ENCODE measurements at regions not wholly inside any gene's neighbourhood (a gene's known extent, or its start where the extent isn't known, plus 50 kb on each side); places are given as distances from the start of the nearest gene placed in this dataset.

DNA sequence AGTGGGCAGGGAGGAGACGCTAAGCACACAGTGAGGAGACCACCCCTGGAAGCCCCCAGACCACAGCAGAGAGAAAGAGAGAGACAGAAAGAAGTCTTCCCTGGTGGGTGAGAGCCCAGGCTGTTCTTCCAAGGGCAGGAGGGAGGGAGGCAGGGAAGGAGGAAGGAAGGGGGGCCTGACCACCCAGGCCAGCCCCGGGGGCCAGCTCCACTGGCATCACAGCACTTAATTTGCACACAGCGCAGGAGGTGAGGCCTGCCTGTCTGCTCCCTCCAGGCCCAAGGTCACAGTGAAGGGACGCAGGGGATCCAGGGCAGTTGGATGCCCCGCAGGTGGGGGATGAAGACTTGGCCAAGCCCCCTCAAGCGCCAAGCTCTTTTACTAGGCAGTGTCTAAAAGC, 141.9 kb upstream of the C14orf180 start:
- CTCF ChIA-PET, result interaction anchor here (2.0 kb wide), 1 partner anchor 127 kb away, joined by 5 read pairs; no protein-coding TSS in a partner anchor
- TF ChIP-seq NFE2L2 (conservative IDR thresholded peaks at IDR 0.05; ENCODE audit: low read length) (no peak), FOSL2 (IDR thresholded peaks at IDR 0.05) (no peak), FOSL2 (CRISPR knock-in tag; IDR thresholded peaks at IDR 0.05) (no peak), JUNB (IDR thresholded peaks at IDR 0.05) (no peak), TP53 (CRISPR knock-in tag; IDR thresholded peaks at IDR 0.05) (no peak), HOXB13 (CRISPR knock-in tag; IDR thresholded peaks at IDR 0.05; ENCODE audit: low read depth) (no peak), MAZ (IDR thresholded peaks at IDR 0.05; ENCODE audit: borderline replicate concordance, low read depth, low read length) (no peak), CHD4 (IDR thresholded peaks at IDR 0.05; ENCODE audit: borderline replicate concordance) (no peak), RARB (CRISPR knock-in tag; IDR thresholded peaks at IDR 0.05) (no peak), CHD2 (IDR thresholded peaks at IDR 0.05; ENCODE audit: low read length, partially characterized antibody) (no peak), RNF2 (IDR thresholded peaks at IDR 0.05; ENCODE audit: borderline replicate concordance, low read depth) (no peak)
- TF ChIP-seq, protein P1, sequence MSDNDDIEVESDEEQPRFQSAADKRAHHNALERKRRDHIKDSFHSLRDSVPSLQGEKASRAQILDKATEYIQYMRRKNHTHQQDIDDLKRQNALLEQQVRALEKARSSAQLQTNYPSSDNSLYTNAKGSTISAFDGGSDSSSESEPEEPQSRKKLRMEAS (IDR thresholded peaks at IDR 0.05), result no peak
- TF ChIP-seq, protein P2, sequence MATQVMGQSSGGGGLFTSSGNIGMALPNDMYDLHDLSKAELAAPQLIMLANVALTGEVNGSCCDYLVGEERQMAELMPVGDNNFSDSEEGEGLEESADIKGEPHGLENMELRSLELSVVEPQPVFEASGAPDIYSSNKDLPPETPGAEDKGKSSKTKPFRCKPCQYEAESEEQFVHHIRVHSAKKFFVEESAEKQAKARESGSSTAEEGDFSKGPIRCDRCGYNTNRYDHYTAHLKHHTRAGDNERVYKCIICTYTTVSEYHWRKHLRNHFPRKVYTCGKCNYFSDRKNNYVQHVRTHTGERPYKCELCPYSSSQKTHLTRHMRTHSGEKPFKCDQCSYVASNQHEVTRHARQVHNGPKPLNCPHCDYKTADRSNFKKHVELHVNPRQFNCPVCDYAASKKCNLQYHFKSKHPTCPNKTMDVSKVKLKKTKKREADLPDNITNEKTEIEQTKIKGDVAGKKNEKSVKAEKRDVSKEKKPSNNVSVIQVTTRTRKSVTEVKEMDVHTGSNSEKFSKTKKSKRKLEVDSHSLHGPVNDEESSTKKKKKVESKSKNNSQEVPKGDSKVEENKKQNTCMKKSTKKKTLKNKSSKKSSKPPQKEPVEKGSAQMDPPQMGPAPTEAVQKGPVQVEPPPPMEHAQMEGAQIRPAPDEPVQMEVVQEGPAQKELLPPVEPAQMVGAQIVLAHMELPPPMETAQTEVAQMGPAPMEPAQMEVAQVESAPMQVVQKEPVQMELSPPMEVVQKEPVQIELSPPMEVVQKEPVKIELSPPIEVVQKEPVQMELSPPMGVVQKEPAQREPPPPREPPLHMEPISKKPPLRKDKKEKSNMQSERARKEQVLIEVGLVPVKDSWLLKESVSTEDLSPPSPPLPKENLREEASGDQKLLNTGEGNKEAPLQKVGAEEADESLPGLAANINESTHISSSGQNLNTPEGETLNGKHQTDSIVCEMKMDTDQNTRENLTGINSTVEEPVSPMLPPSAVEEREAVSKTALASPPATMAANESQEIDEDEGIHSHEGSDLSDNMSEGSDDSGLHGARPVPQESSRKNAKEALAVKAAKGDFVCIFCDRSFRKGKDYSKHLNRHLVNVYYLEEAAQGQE (IDR thresholded peaks at IDR 0.05), result no peak
- TF ChIP-seq, protein P3, sequence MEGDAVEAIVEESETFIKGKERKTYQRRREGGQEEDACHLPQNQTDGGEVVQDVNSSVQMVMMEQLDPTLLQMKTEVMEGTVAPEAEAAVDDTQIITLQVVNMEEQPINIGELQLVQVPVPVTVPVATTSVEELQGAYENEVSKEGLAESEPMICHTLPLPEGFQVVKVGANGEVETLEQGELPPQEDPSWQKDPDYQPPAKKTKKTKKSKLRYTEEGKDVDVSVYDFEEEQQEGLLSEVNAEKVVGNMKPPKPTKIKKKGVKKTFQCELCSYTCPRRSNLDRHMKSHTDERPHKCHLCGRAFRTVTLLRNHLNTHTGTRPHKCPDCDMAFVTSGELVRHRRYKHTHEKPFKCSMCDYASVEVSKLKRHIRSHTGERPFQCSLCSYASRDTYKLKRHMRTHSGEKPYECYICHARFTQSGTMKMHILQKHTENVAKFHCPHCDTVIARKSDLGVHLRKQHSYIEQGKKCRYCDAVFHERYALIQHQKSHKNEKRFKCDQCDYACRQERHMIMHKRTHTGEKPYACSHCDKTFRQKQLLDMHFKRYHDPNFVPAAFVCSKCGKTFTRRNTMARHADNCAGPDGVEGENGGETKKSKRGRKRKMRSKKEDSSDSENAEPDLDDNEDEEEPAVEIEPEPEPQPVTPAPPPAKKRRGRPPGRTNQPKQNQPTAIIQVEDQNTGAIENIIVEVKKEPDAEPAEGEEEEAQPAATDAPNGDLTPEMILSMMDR (IDR thresholded peaks at IDR 0.05), result no peak
- Histone ChIP-seq H3K27ac (no peak overlapping the region), H3K9me3 (no peaks in the 10 kb centered on the region), H3K4me1 (no peaks in the 10 kb centered on the region), H3K4me3 (no peak overlapping the region), H3K4me2 (no peak overlapping the region)
- FAIRE-seq (no peak), ATAC-seq (no peak), DNase-seq (ENCODE audit: low read depth in 1 of 2, low spot score in 1 of 2) (no peak)
- 50% methylated on average over 6 of the region's 6 CpGs for WGBS (ENCODE audit: missing lambda C conversion rate)
- POLR2A ChIA-PET, result no interaction called here

DNA sequence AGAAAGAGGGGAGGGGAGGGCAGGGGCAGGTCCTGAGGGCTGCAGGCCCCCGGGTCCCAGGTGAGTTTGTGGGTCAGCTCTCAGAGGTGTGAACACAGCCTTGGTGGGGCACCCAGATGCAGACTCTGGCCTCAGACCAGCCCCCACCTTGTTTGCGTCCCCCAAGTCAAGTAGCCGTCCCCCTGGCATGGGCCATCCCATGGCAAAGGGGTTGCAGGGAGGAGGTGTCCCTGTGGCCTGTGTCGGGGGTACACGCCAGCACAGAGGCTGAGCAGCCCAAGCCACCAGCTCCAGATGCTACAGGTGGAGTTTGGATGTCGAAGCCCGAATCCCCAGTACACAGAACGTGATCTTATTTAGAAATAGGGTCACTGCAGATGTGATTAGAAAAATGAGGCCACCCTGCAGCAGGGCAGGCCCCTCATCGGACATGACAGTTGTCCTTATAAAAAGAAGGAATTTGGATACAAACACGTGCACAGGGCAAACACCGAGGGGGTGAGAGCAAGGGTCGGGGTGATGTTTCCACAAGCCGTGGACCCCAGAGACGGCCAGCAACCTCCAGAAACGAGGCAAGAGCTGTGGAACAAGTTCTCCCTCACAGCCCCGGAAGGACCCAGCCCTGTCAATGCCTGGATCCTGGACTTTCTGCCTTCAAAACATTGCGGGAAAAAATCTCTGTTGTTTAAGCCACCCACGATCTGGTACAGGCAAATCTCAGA, 141.2 kb upstream of the C14orf180 start:
- no peak overlapping the region for H3K27ac ChIP-seq
- ATAC-seq, result no peak
- no peak for FAIRE-seq
- WGBS (ENCODE audit: missing lambda C conversion rate), result 36% methylated on average over 16 of the region's 18 CpGs
- TF ChIP-seq CBX2 (IDR thresholded peaks at IDR 0.05; ENCODE audit: borderline replicate concordance, low read depth) (no peak), RFX5 (IDR thresholded peaks at IDR 0.05) (no peak), KDM1A (IDR thresholded peaks at IDR 0.05; ENCODE audit: low read depth) (no peak), EHMT2 (IDR thresholded peaks at IDR 0.05; ENCODE audit: low read depth) (no peak), NPAS2 (CRISPR knock-in tag; IDR thresholded peaks at IDR 0.05; ENCODE audit: borderline replicate concordance) (no peak), ZFP36 (IDR thresholded peaks at IDR 0.05; ENCODE audit: borderline replicate concordance, partially characterized antibody) (no peak), MAFK (IDR thresholded peaks at IDR 0.05; ENCODE audit: partially characterized antibody) (no peak), SREBF2 (IDR thresholded peaks at IDR 0.05) (no peak), POLR2AphosphoS2 (conservative IDR thresholded peaks at IDR 0.05; ENCODE audit: low read length) (no peak)
- TF ChIP-seq, protein P4, sequence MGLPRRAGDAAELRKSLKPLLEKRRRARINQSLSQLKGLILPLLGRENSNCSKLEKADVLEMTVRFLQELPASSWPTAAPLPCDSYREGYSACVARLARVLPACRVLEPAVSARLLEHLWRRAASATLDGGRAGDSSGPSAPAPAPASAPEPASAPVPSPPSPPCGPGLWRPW (IDR thresholded peaks at IDR 0.05), result no peak
- TF ChIP-seq, protein P5, sequence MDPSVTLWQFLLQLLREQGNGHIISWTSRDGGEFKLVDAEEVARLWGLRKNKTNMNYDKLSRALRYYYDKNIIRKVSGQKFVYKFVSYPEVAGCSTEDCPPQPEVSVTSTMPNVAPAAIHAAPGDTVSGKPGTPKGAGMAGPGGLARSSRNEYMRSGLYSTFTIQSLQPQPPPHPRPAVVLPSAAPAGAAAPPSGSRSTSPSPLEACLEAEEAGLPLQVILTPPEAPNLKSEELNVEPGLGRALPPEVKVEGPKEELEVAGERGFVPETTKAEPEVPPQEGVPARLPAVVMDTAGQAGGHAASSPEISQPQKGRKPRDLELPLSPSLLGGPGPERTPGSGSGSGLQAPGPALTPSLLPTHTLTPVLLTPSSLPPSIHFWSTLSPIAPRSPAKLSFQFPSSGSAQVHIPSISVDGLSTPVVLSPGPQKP (IDR thresholded peaks at IDR 0.05; ENCODE audit: low read depth, low read length), result no peak
- TF ChIP-seq, protein P3 (IDR thresholded peaks at IDR 0.05), result no peak
- H3K9me3 ChIP-seq, result no peaks in the 10 kb centered on the region
- CTCF ChIA-PET, result interaction anchor here (2.0 kb wide), 1 partner anchor 126 kb away, joined by 5 read pairs; no protein-coding TSS in a partner anchor
- DNase-seq (ENCODE audit: low read depth in 1 of 2, low spot score in 1 of 2), result no peak
- POLR2A ChIA-PET, result no interaction called here
- H3K4me2 ChIP-seq, result no peak overlapping the region
- no peaks in the 10 kb centered on the region for H3K4me1 ChIP-seq
- no peak overlapping the region for H3K4me3 ChIP-seq

Measured in A549 (cell line).